ENCODE measurements at regions not wholly inside any gene's neighbourhood (a gene's known extent, or its start where the extent isn't known, plus 50 kb on each side); places are given as distances from the start of the nearest gene placed in this dataset.
A peak's percentile ranks its signal among the peaks of the same experiment; 100 is the strongest.
"Not testable (repeated sequence)": the region's sequence is repeated elsewhere in the genome, so short reads cannot be mapped to it uniquely, and the experiment has no call there.

- in situ Hi-C loops (cut with MboI; ENCODE audit: low pct_unique_long_range_greater_than_20kb, low sequenced_read_pairs) = no loop called here
- DNase-seq = no peak
Measured at GRCh38 chr18:73163236-73163635, 295.4 kb upstream of the NETO1 start.

GRCh38 chr18:73156117-73156516, 288.3 kb upstream of the NETO1 start:
- in situ Hi-C loops (cut with MboI; ENCODE audit: low pct_unique_long_range_greater_than_20kb, low sequenced_read_pairs) = no loop called here
- DNase-seq = no peak

GRCh38 chr18:73153271-73153670, 285.5 kb upstream of the NETO1 start:
- in situ Hi-C loops (cut with MboI; ENCODE audit: low pct_unique_long_range_greater_than_20kb, low sequenced_read_pairs) = no loop called here
- no peak for DNase-seq

GRCh38 chr18:73151086-73151485, 283.3 kb upstream of the NETO1 start:
- in situ Hi-C loops (cut with MboI; ENCODE audit: low pct_unique_long_range_greater_than_20kb, low sequenced_read_pairs) = no loop called here
- no peak for DNase-seq

GRCh38 chr18:73150199-73150598, 282.4 kb upstream of the NETO1 start:
- no peak for DNase-seq
- in situ Hi-C loops (cut with MboI; ENCODE audit: low pct_unique_long_range_greater_than_20kb, low sequenced_read_pairs) = no loop called here

- in situ Hi-C loops (cut with MboI; ENCODE audit: low pct_unique_long_range_greater_than_20kb, low sequenced_read_pairs) = no loop called here
- no peak for DNase-seq
Measured at GRCh38 chr18:73147590-73147989, 279.8 kb upstream of the NETO1 start.

GRCh38 chr18:73144030-73144429, 276.2 kb upstream of the NETO1 start:
- in situ Hi-C loops (cut with MboI; ENCODE audit: low pct_unique_long_range_greater_than_20kb, low sequenced_read_pairs) = no loop called here
- no peak for DNase-seq

- in situ Hi-C loops (cut with MboI; ENCODE audit: low pct_unique_long_range_greater_than_20kb, low sequenced_read_pairs) = no loop called here
- DNase-seq = peak; percentile 0
Measured at GRCh38 chr18:73136134-73136533, 268.3 kb upstream of the NETO1 start.

GRCh38 chr18:73124175-73124574, 256.4 kb upstream of the NETO1 start:
- no peak for DNase-seq
- in situ Hi-C loops (cut with MboI; ENCODE audit: low pct_unique_long_range_greater_than_20kb, low sequenced_read_pairs) = no loop called here

- in situ Hi-C loops (cut with MboI; ENCODE audit: low pct_unique_long_range_greater_than_20kb, low sequenced_read_pairs) = no loop called here
Measured at GRCh38 chr18:73121207-73121606, 253.4 kb upstream of the NETO1 start.

GRCh38 chr18:73120626-73121025, 252.8 kb upstream of the NETO1 start:
- no peak for DNase-seq
- in situ Hi-C loops (cut with MboI; ENCODE audit: low pct_unique_long_range_greater_than_20kb, low sequenced_read_pairs) = no loop called here

More at GRCh38 chr18:73121207-73121606, 253.4 kb upstream of the NETO1 start:
- DNase-seq = no peak

- in situ Hi-C loops (cut with MboI; ENCODE audit: low pct_unique_long_range_greater_than_20kb, low sequenced_read_pairs) = no loop called here
Measured at GRCh38 chr18:73119574-73119973, 251.8 kb upstream of the NETO1 start.

GRCh38 chr18:73118121-73118816, 250.5 kb upstream of the NETO1 start:
- in situ Hi-C loops (cut with MboI; ENCODE audit: low pct_unique_long_range_greater_than_20kb, low sequenced_read_pairs) = no loop called here
- DNase-seq = no peak

More at GRCh38 chr18:73119574-73119973, 251.8 kb upstream of the NETO1 start:
- peak; percentile 32 for DNase-seq

- DNase-seq = no peak
- in situ Hi-C loops (cut with MboI; ENCODE audit: low pct_unique_long_range_greater_than_20kb, low sequenced_read_pairs) = no loop called here
Measured at GRCh38 chr18:73110307-73110706, 242.5 kb upstream of the NETO1 start.

GRCh38 chr18:73101977-73102376, 234.2 kb upstream of the NETO1 start:
- in situ Hi-C loops (cut with MboI; ENCODE audit: low pct_unique_long_range_greater_than_20kb, low sequenced_read_pairs) = no loop called here
- DNase-seq = no peak

- DNase-seq; in situ Hi-C loops (cut with MboI; ENCODE audit: low pct_unique_long_range_greater_than_20kb, low sequenced_read_pairs): not testable (repeated sequence)
Measured at GRCh38 chr18:73101491-73101890, 233.7 kb upstream of the NETO1 start.

GRCh38 chr18:73099759-73100158, 232.0 kb upstream of the NETO1 start:
- in situ Hi-C loops (cut with MboI; ENCODE audit: low pct_unique_long_range_greater_than_20kb, low sequenced_read_pairs) = no loop called here
- DNase-seq = no peak

- DNase-seq = no peak
- in situ Hi-C loops (cut with MboI; ENCODE audit: low pct_unique_long_range_greater_than_20kb, low sequenced_read_pairs) = no loop called here
Measured at GRCh38 chr18:73093687-73094250, 226.0 kb upstream of the NETO1 start.

- DNase-seq = no peak
- in situ Hi-C loops (cut with MboI; ENCODE audit: low pct_unique_long_range_greater_than_20kb, low sequenced_read_pairs) = no loop called here
Measured at GRCh38 chr18:73088445-73088844, 220.7 kb upstream of the NETO1 start.

GRCh38 chr18:73087282-73087977, 219.6 kb upstream of the NETO1 start:
- in situ Hi-C loops (cut with MboI; ENCODE audit: low pct_unique_long_range_greater_than_20kb, low sequenced_read_pairs) = no loop called here
- no peak for DNase-seq
